ENCODE measurements at regions not wholly inside any gene's neighbourhood (a gene's known extent, or its start where the extent isn't known, plus 50 kb on each side); places are given as distances from the start of the nearest gene placed in this dataset.

GRCh38 chr20:52826321-52826720 is 145.8 kb upstream of the TSHZ2 start:
- H3K27ac ChIP-seq (ENCODE audit: insufficient read depth, low read length): no peak overlapping the region
- H2BK5ac ChIP-seq (ENCODE audit: low read depth, low read length, poor library complexity, severe bottlenecking): no peak overlapping the region
- H4K91ac ChIP-seq (ENCODE audit: insufficient read depth, low read depth, low read length): no peak overlapping the region
- H3K4me2 ChIP-seq (ENCODE audit: low read depth, low read length): no peak overlapping the region
- DNase-seq: no peak
- H3K4me3 ChIP-seq (ENCODE audit: insufficient read depth, low read depth, low read length): no peak overlapping the region
- no peaks in the 10 kb centered on the region for H3K36me3 ChIP-seq (ENCODE audit: control insufficient read depth, insufficient read depth, low read length)
- no TSS peak for BruUV-seq (replicated peaks)
- H3K14ac ChIP-seq (replicated peaks; ENCODE audit: low read depth, low read length): no peak overlapping the region
- CTCF ChIA-PET: no interaction called here
- no peaks in the 10 kb centered on the region for H4K20me1 ChIP-seq (ENCODE audit: insufficient read depth, low read length)
- no peak overlapping the region for H4K5ac ChIP-seq (ENCODE audit: low read depth, low read length)
- H3K79me1 ChIP-seq (ENCODE audit: low read depth in 1 of 2, low read length in 2 of 2): no peaks in the 10 kb centered on the region
- H3K4me1 ChIP-seq (ENCODE audit: control insufficient read depth, insufficient read depth, low read length): no peaks in the 10 kb centered on the region
- H2AK5ac ChIP-seq (ENCODE audit: low read depth, low read length): no peak overlapping the region
- no peaks in the 10 kb centered on the region for H3K27me3 ChIP-seq (ENCODE audit: control insufficient read depth, insufficient read depth, low read length)
- TF ChIP-seq CTCF (conservative IDR thresholded peaks at IDR 0.05; ENCODE audit: low read depth, low read length): no peak
- TF ChIP-seq USF2 (IDR thresholded peaks at IDR 0.05; ENCODE audit: low read depth, low read length): no peak
- TF ChIP-seq MAFK (IDR thresholded peaks at IDR 0.05; ENCODE audit: low read depth, low read length): no peak
- no peak for TF ChIP-seq CEBPB (IDR thresholded peaks at IDR 0.05; ENCODE audit: low read depth, low read length)
- no peak for TF ChIP-seq RFX5 (IDR thresholded peaks at IDR 0.05; ENCODE audit: low read depth, low read length)
- no peak for TF ChIP-seq NFE2L2 (IDR thresholded peaks at IDR 0.05; ENCODE audit: low read depth, low read length)
- TF ChIP-seq BHLHE40 (IDR thresholded peaks at IDR 0.05; ENCODE audit: low read depth, low read length): no peak
- no peak for TF ChIP-seq POLR2A (IDR thresholded peaks at IDR 0.05; ENCODE audit: low read depth, low read length)
- TF ChIP-seq MAZ (IDR thresholded peaks at IDR 0.05; ENCODE audit: borderline replicate concordance, low read depth, low read length): no peak
- TF ChIP-seq CHD1 (IDR thresholded peaks at IDR 0.05; ENCODE audit: low read depth, low read length): no peak
- no peak for TF ChIP-seq ELK1 (IDR thresholded peaks at IDR 0.05; ENCODE audit: borderline replicate concordance, low read depth, low read length)
- TF ChIP-seq SMC3 (IDR thresholded peaks at IDR 0.05; ENCODE audit: low read depth, low read length): no peak
- no peak overlapping the region for H2BK15ac ChIP-seq (ENCODE audit: low read depth, low read length)
- WGBS, 2 experiments (ENCODE audit: extremely low coverage in 2 of 2, insufficient read length in 1 of 2): no CpG with 5 or more reads among the region's 1 CpG
- no peak overlapping the region for H3K56ac ChIP-seq (ENCODE audit: extremely low read depth, insufficient read depth, low read length)
- H3K9me1 ChIP-seq (ENCODE audit: insufficient read depth, low read length): no peaks in the 10 kb centered on the region
- H2BK20ac ChIP-seq (ENCODE audit: low read depth, low read length): no peak overlapping the region
- H2BK120ac ChIP-seq (ENCODE audit: low read depth, low read length): no peak overlapping the region
- POLR2A ChIA-PET (ENCODE audit: unreplicated experiment): no interaction called here
- dilution Hi-C loops (cut with HindIII; ENCODE audit: low sequenced_read_pairs, unreplicated experiment): no loop called here
- no peak overlapping the region for H3K4ac ChIP-seq (ENCODE audit: low read depth, low read length)
- in situ Hi-C loops (cut with MboI; ENCODE audit: low sequenced_read_pairs): no loop called here
- no peak overlapping the region for H3K9ac ChIP-seq (ENCODE audit: low read depth, low read length)
- 0 out of 2 replicates have a peak, but pooled peaks cover 2% of the 10 kb centered on the region for H3K9me3 ChIP-seq (ENCODE audit: control insufficient read depth, insufficient read depth, low read length)
- H2AK9ac ChIP-seq (replicated peaks; ENCODE audit: low read depth, low read length, poor library complexity): no peak overlapping the region
- H2AFZ ChIP-seq (replicated peaks; ENCODE audit: low read length, poor library complexity): no peak overlapping the region
- no peak overlapping the region for H3K23ac ChIP-seq (ENCODE audit: low read depth, low read length)
- H3K18ac ChIP-seq (ENCODE audit: low read depth, low read length): no peak overlapping the region
- intact Hi-C loops (cut with micrococcal nuclease): no loop called here
- ATAC-seq (ENCODE audit: low read depth): no peak
- no peak overlapping the region for H4K8ac ChIP-seq (ENCODE audit: low read depth in 2 of 2, low read length in 2 of 2)

All from IMR-90 (cell line).